IMR-90 (cell line): ENCODE measurements at regions not wholly inside any gene's neighbourhood (a gene's known extent, or its start where the extent isn't known, plus 50 kb on each side); places are given as distances from the start of the nearest gene placed in this dataset.

Source experiments
- ATAC-seq: fragments of 200-7000 bp; cut with Tn5 transposase; 2 replicates; pipeline ENCODE4 v1.9.1; 2020; ENCODE audit warnings: low read depth, mild to moderate bottlenecking, moderate library complexity
- BruUV-seq: library from RNA; stranded (reverse); fragments of 400-500 nt; replicated peaks from 2 replicates; lab custom pipeline; 2021; lab: Mats Ljungman, UMichigan
- CTCF ChIA-PET: fragments of 300-600 bp; formaldehyde crosslinking; extraction: SDS; loops from one replicate; lab custom pipeline; 2021; ENCODE audit warnings: antibody characterized with exemption; lab: Yijun Ruan, JAX
- POLR2A ChIA-PET: fragments of 300-600 bp; sonication (Branson Sonifier 250); formaldehyde crosslinking; loops from one replicate; lab custom pipeline; 2022; ENCODE audit warnings: antibody characterized with exemption; ENCODE audit not compliant: unreplicated experiment; lab: Charles Lee
- DNase-seq: peaks from one replicate; pipeline ENCODE4 v3.0.0; 2013
- H2AFZ ChIP-seq: replicated peaks from 2 replicates; pipeline ENCODE3; 2013; ENCODE audit warnings: low read length, mild to moderate bottlenecking; ENCODE audit not compliant: poor library complexity
- H2AK5ac ChIP-seq: 2 replicates; pipeline ENCODE4 v1.6.1; 2013; ENCODE audit warnings: low read depth, low read length, inconsistent platforms
- H2AK9ac ChIP-seq: replicated peaks from 2 replicates; pipeline ENCODE3; 2013; ENCODE audit warnings: mild to moderate bottlenecking, low read depth, low read length, moderate library complexity; ENCODE audit not compliant: poor library complexity
- H2BK120ac ChIP-seq: 2 replicates; pipeline ENCODE4 v1.6.1; 2013; ENCODE audit warnings: low read depth, low read length, inconsistent platforms
- H2BK15ac ChIP-seq: 3 replicates; pipeline ENCODE4 v1.6.1; 2013; ENCODE audit warnings: low read depth, low read length, inconsistent platforms
- H2BK20ac ChIP-seq: 2 replicates; pipeline ENCODE4 v1.6.1; 2013; ENCODE audit warnings: low read depth, mild to moderate bottlenecking, inconsistent platforms, low read length, moderate library complexity
- H2BK5ac ChIP-seq: 2 replicates; pipeline ENCODE4 v1.6.1; 2013; ENCODE audit warnings: mild to moderate bottlenecking, low read depth, low read length, inconsistent platforms; ENCODE audit not compliant: poor library complexity, severe bottlenecking
- H3K14ac ChIP-seq: replicated peaks from 2 replicates; pipeline ENCODE4 v1.6.1; 2013; ENCODE audit warnings: low read depth, low read length, inconsistent platforms
- H3K18ac ChIP-seq: 2 replicates; pipeline ENCODE4 v1.6.1; 2013; ENCODE audit warnings: low read depth, low read length, control low read depth
- H3K23ac ChIP-seq: 2 replicates; pipeline ENCODE4 v1.6.1; 2013; ENCODE audit warnings: low read depth, low read length, inconsistent platforms
- H3K27ac ChIP-seq: 2 replicates; pipeline ENCODE4 v1.5.1; 2013; ENCODE audit warnings: mild to moderate bottlenecking, control low read depth, low read length; ENCODE audit not compliant: insufficient read depth
- H3K27me3 ChIP-seq: 2 replicates; pipeline ENCODE4 v1.6.1; 2013; ENCODE audit warnings: low read length; ENCODE audit not compliant: control insufficient read depth, insufficient read depth
- H3K36me3 ChIP-seq: 2 replicates; pipeline ENCODE4 v1.6.1; 2013; ENCODE audit warnings: low read length, mixed read lengths; ENCODE audit not compliant: control insufficient read depth, insufficient read depth
- H3K4ac ChIP-seq: 2 replicates; pipeline ENCODE4 v1.6.1; 2013; ENCODE audit warnings: low read depth, low read length, inconsistent platforms
- H3K4me1 ChIP-seq: 2 replicates; pipeline ENCODE4 v1.6.1; 2013; ENCODE audit warnings: low read length, mixed read lengths; ENCODE audit not compliant: control insufficient read depth, insufficient read depth
- H3K4me2 ChIP-seq: 2 replicates; pipeline ENCODE4 v1.6.1; 2013; ENCODE audit warnings: low read depth, mild to moderate bottlenecking, control low read depth, low read length, moderate library complexity
- H3K4me3 ChIP-seq: 2 replicates; pipeline ENCODE4 v1.5.1; 2013; ENCODE audit warnings: low read depth, mild to moderate bottlenecking, control low read depth, low read length, moderate library complexity; ENCODE audit not compliant: insufficient read depth
- H3K56ac ChIP-seq: 2 replicates; pipeline ENCODE4 v1.6.1; 2013; ENCODE audit warnings: low read length, inconsistent platforms; ENCODE audit not compliant: insufficient read depth; ENCODE audit errors: extremely low read depth
- H3K79me1 ChIP-seq, 2 experiments: 2 replicates each; pipeline ENCODE4 v1.6.1; 2013; ENCODE audit warnings: low read length in 2 of 2, inconsistent platforms in 1 of 2, low read depth in 1 of 2
- H3K9ac ChIP-seq: 2 replicates; pipeline ENCODE4 v1.6.1; 2013; ENCODE audit warnings: low read depth, low read length, control low read depth
- H3K9me1 ChIP-seq: 2 replicates; pipeline ENCODE4 v1.6.1; 2013; ENCODE audit warnings: low read length, inconsistent platforms; ENCODE audit not compliant: insufficient read depth
- H3K9me3 ChIP-seq: 2 replicates; pipeline ENCODE4 v1.6.1; 2013; ENCODE audit warnings: low read length; ENCODE audit not compliant: control insufficient read depth, insufficient read depth
- H4K20me1 ChIP-seq: 2 replicates; pipeline ENCODE4 v1.6.1; 2013; ENCODE audit warnings: low read length, inconsistent platforms; ENCODE audit not compliant: insufficient read depth
- H4K5ac ChIP-seq: 2 replicates; pipeline ENCODE4 v1.6.1; 2013; ENCODE audit warnings: mild to moderate bottlenecking, low read depth, low read length, control low read depth
- H4K8ac ChIP-seq, 2 experiments: 2 replicates each; pipeline ENCODE4 v1.6.1; 2013; ENCODE audit warnings: low read depth in 2 of 2, low read length in 2 of 2, control low read depth in 1 of 2, inconsistent platforms in 1 of 2
- H4K91ac ChIP-seq: 2 replicates; pipeline ENCODE4 v1.6.1; 2013; ENCODE audit warnings: low read depth, low read length, inconsistent platforms; ENCODE audit not compliant: insufficient read depth
- BHLHE40 ChIP-seq: fragments of 150-350 bp; IDR thresholded peaks from 2 replicates; pipeline ENCODE4 v1.6.1; 2016; ENCODE audit warnings: mild to moderate bottlenecking, low read depth, low read length
- CEBPB ChIP-seq: IDR thresholded peaks from 2 replicates; pipeline ENCODE4 v1.6.1; 2012; ENCODE audit warnings: low read depth, low read length, improper control_type of control experiment
- CTCF ChIP-seq: conservative IDR thresholded peaks from 2 replicates; pipeline ENCODE4 v1.5.1; 2012; ENCODE audit warnings: mild to moderate bottlenecking, low read depth, low read length, improper control_type of control experiment
- FOS ChIP-seq: fragments of 150-350 bp; IDR thresholded peaks from 2 replicates; pipeline ENCODE4 v1.6.1; 2016; ENCODE audit warnings: low read depth, low read length
- MAFK ChIP-seq: IDR thresholded peaks from 2 replicates; pipeline ENCODE4 v1.6.1; 2012; ENCODE audit warnings: low read depth, low read length, improper control_type of control experiment
- MAZ ChIP-seq: IDR thresholded peaks from 2 replicates; pipeline ENCODE4 v1.6.1; 2012; ENCODE audit warnings: low read depth, mild to moderate bottlenecking, low read length, improper control_type of control experiment, moderate library complexity, borderline replicate concordance
- MXI1 ChIP-seq: IDR thresholded peaks from 2 replicates; pipeline ENCODE4 v1.6.1; 2012; ENCODE audit warnings: low read depth, mild to moderate bottlenecking, low read length, moderate library complexity, borderline replicate concordance
- NFE2L2 ChIP-seq: fragments of 150-350 bp; IDR thresholded peaks from 2 replicates; pipeline ENCODE4 v1.6.1; 2016; ENCODE audit warnings: low read depth, mild to moderate bottlenecking, low read length
- POLR2A ChIP-seq: IDR thresholded peaks from 2 replicates; pipeline ENCODE4 v1.6.1; 2012; ENCODE audit warnings: mild to moderate bottlenecking, low read depth, low read length
- RAD21 ChIP-seq: IDR thresholded peaks from 2 replicates; pipeline ENCODE4 v1.6.1; 2012; ENCODE audit warnings: low read length, improper control_type of control experiment
- RCOR1 ChIP-seq: IDR thresholded peaks from 2 replicates; pipeline ENCODE4 v1.6.1; 2012; ENCODE audit warnings: mild to moderate bottlenecking, low read length, improper control_type of control experiment; ENCODE audit not compliant: insufficient replicate concordance
- RFX5 ChIP-seq: IDR thresholded peaks from 2 replicates; pipeline ENCODE4 v1.8.0; 2012; ENCODE audit warnings: low read depth, mild to moderate bottlenecking, low read length, moderate library complexity
- SMC3 ChIP-seq: fragments of 150-350 bp; IDR thresholded peaks from 2 replicates; pipeline ENCODE4 v1.6.1; 2016; ENCODE audit warnings: low read depth, mild to moderate bottlenecking, antibody characterized with exemption, low read length, moderate library complexity
- WGBS, 2 experiments: methylation state at CpG; one replicate each; pipeline versions ENCODE4 v1.1.5 to v1.1.7; 2013; ENCODE audit warnings: missing lambda C conversion rate in 2 of 2; ENCODE audit not compliant: insufficient read length in 1 of 2; ENCODE audit errors: extremely low coverage in 2 of 2; 5-methylcytosine and 5-hydroxymethylcytosine counted together
- dilution Hi-C: fragments of 300-500 bp; cut with HindIII; formaldehyde crosslinking; loops from one replicate; pipeline ENCODE4 v1.14.3; 2018; ENCODE audit warnings: low sequenced_read_pairs; ENCODE audit not compliant: unreplicated experiment
- in situ Hi-C: fragments of 300-500 bp; cut with MboI; formaldehyde crosslinking; loops from 3 replicates; pipeline ENCODE4 v1.14.3; 2019; ENCODE audit warnings: low sequenced_read_pairs, inconsistent platforms, mixed read lengths
- intact Hi-C: fragments of 100-400 bp; cut with micrococcal nuclease; formaldehyde crosslinking; loops from 2 replicates; pipeline ENCODE4 v1.10.0; 2022

DNA sequence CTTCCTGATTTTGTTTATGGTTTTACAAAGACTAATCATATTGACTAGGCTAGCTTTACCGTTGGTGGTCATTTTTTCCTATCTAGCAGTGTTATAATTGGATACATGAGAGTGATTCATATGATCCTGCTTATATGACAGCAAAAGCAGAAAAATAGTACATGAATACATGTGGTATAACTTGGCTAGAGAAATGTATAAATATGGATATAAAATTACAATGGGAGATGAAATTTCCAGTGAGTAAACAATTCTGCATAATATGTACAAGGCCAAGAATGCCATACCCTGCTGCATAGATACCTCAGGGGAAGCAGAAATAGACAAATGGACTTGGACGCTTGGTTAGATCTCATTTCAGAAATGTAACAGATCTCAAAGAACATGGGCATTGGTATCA is 103.1 kb downstream of the DTWD1 start:
- BruUV-seq = no TSS peak
- H3K9ac ChIP-seq = no peak overlapping the region
- H3K27me3 ChIP-seq = no peaks in the 10 kb centered on the region
- ATAC-seq = no peak
- intact Hi-C loops (no loop called here), dilution Hi-C loops (no loop called here), in situ Hi-C loops (no loop called here)
- H2BK15ac ChIP-seq = no peak overlapping the region
- no peaks in the 10 kb centered on the region for H3K4me1 ChIP-seq
- H2AFZ ChIP-seq = no peak overlapping the region
- H2BK120ac ChIP-seq = no peak overlapping the region
- H2BK5ac ChIP-seq = no peak overlapping the region
- ChIA-PET CTCF (no interaction called here), POLR2A (no interaction called here)
- no peak for DNase-seq
- H3K56ac ChIP-seq = no peak overlapping the region
- TF ChIP-seq SMC3 = no peak
- TF ChIP-seq MXI1 = no peak
- no peak for TF ChIP-seq CTCF
- TF ChIP-seq RAD21 = no peak
- no peak for TF ChIP-seq MAZ
- TF ChIP-seq MAFK = no peak
- TF ChIP-seq NFE2L2 = no peak
- no peak for TF ChIP-seq BHLHE40
- TF ChIP-seq RFX5 = no peak
- TF ChIP-seq CEBPB = no peak
- no peak for TF ChIP-seq POLR2A
- no peak for TF ChIP-seq FOS
- TF ChIP-seq RCOR1 = no peak
- H3K14ac ChIP-seq = no peak overlapping the region
- H3K4me3 ChIP-seq = no peak overlapping the region
- H3K9me1 ChIP-seq = no peaks in the 10 kb centered on the region
- H3K4me2 ChIP-seq = no peak overlapping the region
- H3K23ac ChIP-seq = no peak overlapping the region
- no peaks in the 10 kb centered on the region for H3K79me1 ChIP-seq
- no peak overlapping the region for H2AK5ac ChIP-seq
- no peaks in the 10 kb centered on the region for H3K36me3 ChIP-seq
- no peak overlapping the region for H4K91ac ChIP-seq
- no peak overlapping the region for H4K8ac ChIP-seq
- H3K27ac ChIP-seq = no peak overlapping the region
- H2AK9ac ChIP-seq = no peak overlapping the region
- no peaks in the 10 kb centered on the region for H4K20me1 ChIP-seq
- no peak overlapping the region for H3K4ac ChIP-seq
- H2BK20ac ChIP-seq = no peak overlapping the region
- WGBS, 2 experiments = no CpG with 5 or more reads among the region's 2 CpGs
- H3K9me3 ChIP-seq = peaks cover 6% of the 10 kb centered on the region; the same call in 1 of the 2 replicates
- H3K18ac ChIP-seq = no peak overlapping the region
- H4K5ac ChIP-seq = no peak overlapping the region
